ENCODE measurements at regions not wholly inside any gene's neighbourhood (a gene's known extent, or its start where the extent isn't known, plus 50 kb on each side); places are given as distances from the start of the nearest gene placed in this dataset.

GRCh38 chr15:60119101-60119500, 115.0 kb downstream of the FOXB1 start:
- TF ChIP-seq POLR2A (IDR thresholded peaks at IDR 0.05), result no peak
- no peak for TF ChIP-seq CTCF (IDR thresholded peaks at IDR 0.05)
